WTC11 (cell line): ENCODE measurements at regions not wholly inside any gene's neighbourhood (a gene's known extent, or its start where the extent isn't known, plus 50 kb on each side); places are given as distances from the start of the nearest gene placed in this dataset.
A peak's percentile ranks its signal among the peaks of the same experiment; 100 is the strongest.

ENCODE experiments used
- ATAC-seq: fragments of 200-7000 bp; cut with Tn5 transposase; 2 replicates; pipeline ENCODE4 v1.10.0; 2021; ENCODE audit warnings: mild to moderate bottlenecking, moderate library complexity
- CTCF ChIA-PET: fragments of 300-600 bp; sonication (Branson Sonifier 250); formaldehyde crosslinking; loops from one replicate; lab custom pipeline; 2021; ENCODE audit warnings: antibody characterized with exemption; lab: Charles Lee
- POLR2A ChIA-PET: fragments of 350-600 bp; sonication (Branson Sonifier 250); formaldehyde crosslinking; loops from one replicate; lab custom pipeline; 2021; ENCODE audit warnings: antibody characterized with exemption; lab: Charles Lee
- DNase-seq: peaks from one replicate; pipeline ENCODE4 v3.0.0; 2021; ENCODE audit warnings: low spot score
- H3K27ac Mint-ChIP-seq: 2 replicates; pipeline ENCODE4 v1.8.0; 2021; ENCODE audit warnings: mixed read lengths
- H3K27me3 Mint-ChIP-seq: 2 replicates; pipeline ENCODE4 v1.8.0; 2021; ENCODE audit warnings: low read depth, mild to moderate bottlenecking, moderate library complexity, mixed read lengths
- H3K36me3 Mint-ChIP-seq: 2 replicates; pipeline ENCODE4 v1.8.0; 2021; ENCODE audit warnings: mixed read lengths
- H3K4me1 Mint-ChIP-seq: 2 replicates; pipeline ENCODE4 v1.8.0; 2022; ENCODE audit warnings: mixed read lengths
- H3K4me3 Mint-ChIP-seq: 2 replicates; pipeline ENCODE4 v1.8.0; 2021; ENCODE audit warnings: mild to moderate bottlenecking, moderate library complexity, mixed read lengths
- H3K9me3 Mint-ChIP-seq: 2 replicates; pipeline ENCODE4 v1.8.0; 2021; ENCODE audit warnings: mixed read lengths
- CBFB ChIP-seq: sonication (generic); formaldehyde crosslinking; IDR thresholded peaks from 2 replicates; pipeline ENCODE4 v1.8.1; 2022; ENCODE audit warnings: mild to moderate bottlenecking, low read depth, missing genetic modification reagents
- ELF4 ChIP-seq: sonication (generic); formaldehyde crosslinking; IDR thresholded peaks from 2 replicates; pipeline ENCODE4 v1.8.1; 2022; ENCODE audit warnings: low read depth, mild to moderate bottlenecking, moderate library complexity, missing genetic modification reagents
- FOXK1 ChIP-seq: sonication (generic); formaldehyde crosslinking; IDR thresholded peaks from 2 replicates; pipeline ENCODE4 v1.8.0; 2022; ENCODE audit warnings: mild to moderate bottlenecking, moderate library complexity, missing genetic modification reagents
- FOXP4 ChIP-seq: sonication (generic); formaldehyde crosslinking; IDR thresholded peaks from 2 replicates; pipeline ENCODE4 v1.8.0; 2022; ENCODE audit warnings: mild to moderate bottlenecking, missing genetic modification reagents
- GRHL2 ChIP-seq: fragments of 250-450 bp; sonication (Bioruptor Pico); IDR thresholded peaks from 2 replicates; pipeline ENCODE4 v1.8.0; 2022; ENCODE audit warnings: mild to moderate bottlenecking, moderate library complexity; ENCODE audit not compliant: insufficient replicate concordance, severe bottlenecking
- GTF2I ChIP-seq: fragments of 250-450 bp; sonication (Bioruptor Pico); conservative IDR thresholded peaks from 2 replicates; pipeline ENCODE4 v1.4.0; 2021; ENCODE audit warnings: mild to moderate bottlenecking
- MLX ChIP-seq: sonication (generic); formaldehyde crosslinking; IDR thresholded peaks from 2 replicates; pipeline ENCODE4 v1.8.1; 2023; ENCODE audit warnings: mild to moderate bottlenecking, missing genetic modification reagents, moderate library complexity
- NFE2L1 ChIP-seq: sonication (generic); formaldehyde crosslinking; IDR thresholded peaks from 2 replicates; pipeline ENCODE4 v1.8.1; 2023; ENCODE audit warnings: missing genetic modification reagents
- OVOL2 ChIP-seq: fragments of 250-450 bp; sonication (Bioruptor Pico); IDR thresholded peaks from 2 replicates; pipeline ENCODE4 v1.9.0; 2021; ENCODE audit warnings: mild to moderate bottlenecking, borderline replicate concordance
- SOX15 ChIP-seq: fragments of 250-450 bp; sonication (Bioruptor Pico); IDR thresholded peaks from 2 replicates; pipeline ENCODE4 v1.9.0; 2021; ENCODE audit warnings: mild to moderate bottlenecking
- STAT6 ChIP-seq: sonication (generic); formaldehyde crosslinking; conservative IDR thresholded peaks from 2 replicates; pipeline ENCODE4 v1.8.1; 2023; ENCODE audit warnings: mild to moderate bottlenecking, low read depth, missing genetic modification reagents, moderate library complexity
- ZNF232 ChIP-seq: sonication (generic); formaldehyde crosslinking; IDR thresholded peaks from 2 replicates; pipeline ENCODE4 v1.8.0; 2022; ENCODE audit warnings: mild to moderate bottlenecking, missing genetic modification reagents
- ZNF263 ChIP-seq: sonication (generic); formaldehyde crosslinking; IDR thresholded peaks from 2 replicates; pipeline ENCODE4 v1.8.1; 2022; ENCODE audit warnings: low read depth, mild to moderate bottlenecking, moderate library complexity, missing genetic modification reagents
- ZNF281 ChIP-seq: sonication (generic); formaldehyde crosslinking; IDR thresholded peaks from 2 replicates; pipeline ENCODE4 v1.8.0; 2023; ENCODE audit warnings: mild to moderate bottlenecking, missing genetic modification reagents
- ZNF317 ChIP-seq: sonication (generic); formaldehyde crosslinking; IDR thresholded peaks from 2 replicates; pipeline ENCODE4 v1.8.1; 2023; ENCODE audit warnings: low read depth, mild to moderate bottlenecking, moderate library complexity, missing genetic modification reagents, borderline replicate concordance
- ZNF396 ChIP-seq: fragments of 250-450 bp; sonication (Bioruptor Pico); IDR thresholded peaks from 2 replicates; pipeline ENCODE4 v1.8.0; 2021; ENCODE audit warnings: mild to moderate bottlenecking, moderate library complexity, borderline replicate concordance
- ZNF423 ChIP-seq: fragments of 250-450 bp; sonication (Bioruptor Pico); IDR thresholded peaks from 2 replicates; pipeline ENCODE4 v2.1.2; 2022; ENCODE audit warnings: mild to moderate bottlenecking, moderate library complexity

- peaks cover 32% of the 10 kb centered on the region for H3K9me3 Mint-ChIP-seq
- no peak for TF ChIP-seq STAT6
- no peak for TF ChIP-seq GTF2I (CRISPR knock-in tag)
- no peak for TF ChIP-seq GRHL2 (CRISPR knock-in tag)
- TF ChIP-seq ZNF232 = no peak
- TF ChIP-seq, all 79 proteins: peak for 0
- ATAC-seq (no peak), DNase-seq (no peak)
- H3K4me1 Mint-ChIP-seq = peaks cover 54% of the 10 kb centered on the region
- H3K4me3 Mint-ChIP-seq = no peak overlapping the region
- POLR2A ChIA-PET = no interaction called here
- H3K36me3 Mint-ChIP-seq = peaks cover 26% of the 10 kb centered on the region
- CTCF ChIA-PET = no interaction called here
- no peak overlapping the region for H3K27ac Mint-ChIP-seq
- no peaks in the 10 kb centered on the region; the same call in none of the 2 replicates for H3K27me3 Mint-ChIP-seq
Observed at GRCh38 chr11:15560689-15561467, 446.2 kb downstream of the INSC start.

- H3K27ac Mint-ChIP-seq = no peak overlapping the region
Observed at GRCh38 chr11:15562230-15562629, 447.5 kb downstream of the INSC start.

GRCh38 chr11:15563054-15563453, 448.3 kb downstream of the INSC start:
- Mint-ChIP-seq H3K4me1 (peaks cover 53% of the 10 kb centered on the region), H3K36me3 (peaks cover 18% of the 10 kb centered on the region), H3K4me3 (no peak overlapping the region), H3K27me3 (no peaks in the 10 kb centered on the region; the same call in none of the 2 replicates), H3K27ac (no peak overlapping the region), H3K9me3 (peaks cover 27% of the 10 kb centered on the region)
- CTCF ChIA-PET = no interaction called here
- POLR2A ChIA-PET = no interaction called here
- peak; percentile 50 for ATAC-seq
- TF ChIP-seq MLX (CRISPR knock-in tag) (no peak), SOX15 (CRISPR knock-in tag) (no peak), ZNF281 (CRISPR knock-in tag) (no peak), ZNF263 (CRISPR knock-in tag) (0 out of 2 replicates have a peak, but pooled peaks have one; percentile 37), OVOL2 (CRISPR knock-in tag) (no peak)
- TF ChIP-seq, all 79 proteins: peak for 1
- no peak for DNase-seq

More at GRCh38 chr11:15562230-15562629, 447.5 kb downstream of the INSC start:
- ChIA-PET POLR2A (no interaction called here), CTCF (no interaction called here)
- Mint-ChIP-seq H3K27me3 (no peaks in the 10 kb centered on the region; the same call in none of the 2 replicates), H3K36me3 (peaks cover 18% of the 10 kb centered on the region), H3K4me3 (no peak overlapping the region), H3K4me1 (peaks cover 60% of the 10 kb centered on the region)
- no peak for DNase-seq
- TF ChIP-seq ZNF317 (CRISPR knock-in tag) (no peak), ZNF396 (CRISPR knock-in tag) (no peak), NFE2L1 (CRISPR knock-in tag) (no peak), FOXK1 (CRISPR knock-in tag) (no peak), CBFB (CRISPR knock-in tag) (no peak), FOXP4 (no peak), ELF4 (CRISPR knock-in tag) (no peak), MLX (CRISPR knock-in tag) (no peak), ZNF423 (CRISPR knock-in tag) (no peak)
- TF ChIP-seq, all 79 proteins: peak for 0
- no peak for ATAC-seq
- peaks cover 27% of the 10 kb centered on the region for H3K9me3 Mint-ChIP-seq
